Lower lobe of right lung (tissue), 2 donors: ENCODE measurements at regions not wholly inside any gene's neighbourhood (a gene's known extent, or its start where the extent isn't known, plus 50 kb on each side); places are given as distances from the start of the nearest gene placed in this dataset.

Source experiments
- ATAC-seq, 2 donors: fragments of 200-7000 bp; cut with Tn5 transposase; one replicate each; pipeline ENCODE4 v1.9.1; 2020 to 2022; ENCODE audit warnings: mild to moderate bottlenecking in 2 of 2, moderate library complexity in 2 of 2
- DNase-seq: peaks from one replicate; pipeline ENCODE4 v3.0.0-alpha.2; 2020
- H3K27ac ChIP-seq: fragments of 200-600 bp; one replicate; pipeline ENCODE4 v1.8.0; 2022
- H3K27me3 ChIP-seq: fragments of 200-600 bp; one replicate; pipeline ENCODE4 v1.8.0; 2022; ENCODE audit warnings: low read depth
- H3K36me3 ChIP-seq: fragments of 200-600 bp; one replicate; pipeline ENCODE4 v1.8.0; 2022; ENCODE audit warnings: mild to moderate bottlenecking
- H3K4me1 ChIP-seq: fragments of 200-600 bp; one replicate; pipeline ENCODE4 v1.8.0; 2022
- H3K4me3 ChIP-seq: fragments of 200-600 bp; one replicate; pipeline ENCODE4 v1.8.0; 2022; ENCODE audit warnings: mild to moderate bottlenecking
- H3K9me3 ChIP-seq: fragments of 200-600 bp; one replicate; pipeline ENCODE4 v1.8.0; 2022
- intact Hi-C: fragments of 100-400 bp; cut with DNase I; formaldehyde crosslinking; loops from one replicate; pipeline ENCODE4 v1.11.0; 2022
- TF ChIP-seq, protein P1 (sequence below): fragments of 200-600 bp; IDR thresholded peaks from one replicate; pipeline ENCODE4 v1.8.0; 2022; ENCODE audit warnings: antibody characterized with exemption, mild to moderate bottlenecking
- donor health status: DM: no; HTN: yes; CAD: no; lungs with severe emphysema.

DNA sequence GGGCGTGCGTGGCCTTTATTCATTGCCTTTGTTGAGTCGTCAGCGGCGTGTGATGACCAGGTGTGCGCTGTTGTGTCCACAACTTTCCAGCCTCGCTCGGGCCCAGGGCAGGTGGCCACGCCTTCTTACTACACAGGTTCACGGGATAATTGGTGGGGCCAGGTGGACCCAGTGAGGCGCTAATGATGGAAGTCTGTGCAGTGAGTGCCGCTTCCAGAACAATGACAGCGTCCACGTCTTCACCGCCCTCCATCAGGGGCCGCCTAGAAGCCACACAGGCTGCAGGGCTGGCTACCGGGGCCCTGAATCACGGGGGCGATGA, 1197.3 kb downstream of the BRD1 start:
- ATAC-seq: no peak
- Histone ChIP-seq H3K27me3 (no peaks in the 10 kb centered on the region), H3K27ac (no peak overlapping the region), H3K4me3 (no peak overlapping the region), H3K36me3 (no peaks in the 10 kb centered on the region), H3K4me1 (no peaks in the 10 kb centered on the region), H3K9me3 (no peaks in the 10 kb centered on the region)
- DNase-seq: no peak
- intact Hi-C loops: no loop called here
- TF ChIP-seq, protein P1, sequence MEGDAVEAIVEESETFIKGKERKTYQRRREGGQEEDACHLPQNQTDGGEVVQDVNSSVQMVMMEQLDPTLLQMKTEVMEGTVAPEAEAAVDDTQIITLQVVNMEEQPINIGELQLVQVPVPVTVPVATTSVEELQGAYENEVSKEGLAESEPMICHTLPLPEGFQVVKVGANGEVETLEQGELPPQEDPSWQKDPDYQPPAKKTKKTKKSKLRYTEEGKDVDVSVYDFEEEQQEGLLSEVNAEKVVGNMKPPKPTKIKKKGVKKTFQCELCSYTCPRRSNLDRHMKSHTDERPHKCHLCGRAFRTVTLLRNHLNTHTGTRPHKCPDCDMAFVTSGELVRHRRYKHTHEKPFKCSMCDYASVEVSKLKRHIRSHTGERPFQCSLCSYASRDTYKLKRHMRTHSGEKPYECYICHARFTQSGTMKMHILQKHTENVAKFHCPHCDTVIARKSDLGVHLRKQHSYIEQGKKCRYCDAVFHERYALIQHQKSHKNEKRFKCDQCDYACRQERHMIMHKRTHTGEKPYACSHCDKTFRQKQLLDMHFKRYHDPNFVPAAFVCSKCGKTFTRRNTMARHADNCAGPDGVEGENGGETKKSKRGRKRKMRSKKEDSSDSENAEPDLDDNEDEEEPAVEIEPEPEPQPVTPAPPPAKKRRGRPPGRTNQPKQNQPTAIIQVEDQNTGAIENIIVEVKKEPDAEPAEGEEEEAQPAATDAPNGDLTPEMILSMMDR: no peak

DNA sequence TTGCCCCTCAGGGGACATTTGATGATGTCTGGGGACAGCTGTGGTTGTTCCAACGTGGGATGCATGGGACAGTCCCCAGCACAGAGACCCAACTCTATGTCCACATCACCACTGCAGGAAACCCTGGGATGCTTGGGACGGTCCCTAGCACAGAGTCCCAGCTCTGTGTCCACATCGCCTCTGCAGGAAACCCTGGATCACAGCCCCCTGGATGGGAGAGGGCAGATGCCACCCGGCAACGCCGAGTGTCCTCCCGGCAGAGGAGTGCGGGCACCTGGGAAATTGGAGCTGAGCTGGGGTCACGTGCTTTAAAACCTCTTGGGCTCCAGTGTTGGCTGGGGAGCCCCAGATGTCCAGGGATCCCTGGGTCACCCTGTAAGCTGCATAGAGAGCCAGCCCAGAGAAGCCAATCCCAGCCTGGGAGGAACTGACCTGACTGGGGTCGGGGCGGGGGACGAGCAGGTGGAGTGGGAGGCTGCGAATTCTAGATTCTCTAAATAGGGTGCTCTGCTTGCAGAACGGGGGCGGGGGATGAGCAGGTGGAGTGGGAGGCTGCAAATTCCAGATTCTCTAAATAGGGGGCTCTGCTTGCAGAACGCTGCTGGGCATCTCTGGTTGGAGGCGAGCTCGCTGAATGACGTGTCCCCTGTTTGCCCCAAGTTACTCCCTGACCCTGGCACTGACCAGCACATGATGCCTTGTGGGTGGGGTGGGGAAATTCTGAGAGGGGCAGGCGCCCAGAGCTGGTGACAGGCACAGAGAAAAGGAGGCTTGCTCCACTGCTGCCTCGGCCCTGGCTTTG, 1197.8 kb downstream of the BRD1 start:
- no peak overlapping the region for H3K27ac ChIP-seq
- no peaks in the 10 kb centered on the region for H3K4me1 ChIP-seq
- H3K4me3 ChIP-seq: no peak overlapping the region
- TF ChIP-seq, protein P1: no peak
- intact Hi-C loops: no loop called here
- no peaks in the 10 kb centered on the region for H3K27me3 ChIP-seq
- no peaks in the 10 kb centered on the region for H3K36me3 ChIP-seq
- no peaks in the 10 kb centered on the region for H3K9me3 ChIP-seq
- DNase-seq: no peak
- ATAC-seq: no peak

DNA sequence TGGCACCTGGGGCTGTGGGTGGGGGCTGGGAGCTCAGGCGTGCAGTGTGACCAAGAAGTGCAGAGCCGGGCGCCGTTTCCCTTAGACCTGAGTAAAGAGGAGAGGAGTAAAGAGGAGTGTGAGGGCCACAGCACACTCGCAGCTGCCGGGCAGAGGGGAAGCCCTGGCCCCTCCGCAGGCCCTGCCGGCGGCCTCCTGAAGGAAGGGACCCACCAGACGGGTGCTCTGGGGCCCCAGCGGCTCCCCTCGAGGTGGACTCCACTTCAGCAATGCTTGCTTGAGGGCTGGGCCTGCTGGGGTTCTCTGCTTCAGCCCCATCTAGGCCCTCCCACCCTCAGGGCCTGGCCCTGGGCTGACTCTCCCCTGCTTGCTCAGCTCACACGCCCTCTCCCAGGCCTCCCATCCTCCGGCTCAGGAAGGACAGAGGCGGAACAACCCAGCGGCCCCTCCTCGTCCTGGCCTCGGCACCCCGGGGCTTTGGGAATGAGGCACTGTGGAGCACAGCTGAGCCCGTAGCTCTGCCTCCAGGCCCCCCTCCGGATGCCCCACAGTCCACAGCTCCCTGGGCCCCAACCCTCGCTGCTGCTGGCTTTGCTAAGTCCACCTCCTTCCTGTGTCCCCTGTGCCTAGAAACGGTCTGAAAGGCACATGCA, 1198.7 kb downstream of the BRD1 start:
- intact Hi-C loops: no loop called here
- TF ChIP-seq, protein P1: no peak
- Histone ChIP-seq H3K4me3 (no peak overlapping the region), H3K4me1 (no peaks in the 10 kb centered on the region), H3K27ac (no peak overlapping the region), H3K9me3 (no peaks in the 10 kb centered on the region), H3K27me3 (no peaks in the 10 kb centered on the region), H3K36me3 (no peaks in the 10 kb centered on the region)
- no peak for DNase-seq
- ATAC-seq: no peak

DNA sequence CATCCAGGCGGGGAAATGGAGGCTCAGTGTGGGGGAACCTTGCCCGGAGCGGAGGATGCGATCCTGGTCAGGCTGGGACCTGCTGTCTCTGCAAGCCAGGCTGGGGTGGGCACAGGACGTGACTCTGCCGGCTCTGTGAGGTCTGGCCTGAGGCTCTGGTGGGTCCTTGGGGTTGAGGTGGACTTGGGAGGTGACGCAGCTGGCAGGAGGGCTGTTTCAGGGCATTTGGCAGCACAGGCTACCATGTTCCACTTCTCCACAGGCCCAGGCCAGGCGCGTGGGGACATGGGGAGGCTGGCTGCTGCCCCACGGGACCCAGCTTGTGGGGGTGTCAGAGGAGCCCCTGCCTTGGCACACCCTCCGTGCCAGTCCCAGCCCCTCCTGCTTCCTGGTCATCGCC, 1199.7 kb downstream of the BRD1 start:
- DNase-seq: no peak
- TF ChIP-seq, protein P1: no peak

DNA sequence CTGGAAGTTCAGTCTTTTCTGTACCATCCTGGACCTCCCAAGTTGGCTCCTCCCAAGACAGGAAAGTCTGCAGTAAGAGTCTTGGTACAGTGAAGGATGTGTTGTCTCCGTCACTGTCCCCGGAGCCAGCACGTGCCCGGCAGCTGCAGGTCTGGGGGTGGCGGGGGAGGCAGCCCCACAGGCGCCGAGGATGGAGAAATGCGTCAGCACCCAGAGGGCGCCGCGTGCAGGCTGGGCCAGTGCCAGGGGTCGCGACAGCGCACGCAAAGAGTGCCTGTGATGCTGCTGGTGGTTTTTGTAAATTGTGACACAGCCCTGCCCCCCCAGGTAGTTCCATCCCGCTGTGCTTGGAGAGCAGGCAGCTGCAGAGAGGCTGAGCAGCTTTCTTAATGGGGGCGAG, 1200.5 kb downstream of the BRD1 start:
- H3K4me1 ChIP-seq: no peaks in the 10 kb centered on the region
- H3K27ac ChIP-seq: no peak overlapping the region
- DNase-seq (no peak), ATAC-seq (no peak)
- H3K27me3 ChIP-seq: no peaks in the 10 kb centered on the region
- TF ChIP-seq, protein P1: no peak
- H3K36me3 ChIP-seq: no peaks in the 10 kb centered on the region
- intact Hi-C loops: no loop called here
- H3K4me3 ChIP-seq: no peak overlapping the region
- H3K9me3 ChIP-seq: no peaks in the 10 kb centered on the region

More for the DNA sequence above, 1199.7 kb downstream of the BRD1 start:
- Histone ChIP-seq H3K4me1 (no peaks in the 10 kb centered on the region), H3K4me3 (no peak overlapping the region), H3K27me3 (no peaks in the 10 kb centered on the region), H3K36me3 (no peaks in the 10 kb centered on the region), H3K9me3 (no peaks in the 10 kb centered on the region), H3K27ac (no peak overlapping the region)
- ATAC-seq: no peak
- intact Hi-C loops: no loop called here
